GM10248 (cell line): ENCODE measurements at regions not wholly inside any gene's neighbourhood (a gene's known extent, or its start where the extent isn't known, plus 50 kb on each side); places are given as distances from the start of the nearest gene placed in this dataset.

Source experiments
- CTCF ChIA-PET: fragments of 300-600 bp; sonication (Branson Sonifier 250); formaldehyde crosslinking; extraction: SDS; loops from one replicate; lab custom pipeline; 2021; ENCODE audit warnings: antibody characterized with exemption; lab: Yijun Ruan, JAX
- POLR2A ChIA-PET: fragments of 350-650 bp; sonication (Branson Sonifier 250); formaldehyde crosslinking; extraction: SDS; loops from one replicate; lab custom pipeline; 2020; ENCODE audit warnings: antibody characterized with exemption; lab: Yijun Ruan, JAX
- DNase-seq: peaks from one replicate; pipeline ENCODE4 v3.0.0; 2012; ENCODE audit errors: extremely low spot score
- TF ChIP-seq, protein P1 (sequence below): IDR thresholded peaks from 2 replicates; pipeline ENCODE4 v1.5.1; 2012; ENCODE audit warnings: mild to moderate bottlenecking, low read depth; ENCODE audit errors: extremely low read depth, missing control alignments, control extremely low read depth

DNA sequence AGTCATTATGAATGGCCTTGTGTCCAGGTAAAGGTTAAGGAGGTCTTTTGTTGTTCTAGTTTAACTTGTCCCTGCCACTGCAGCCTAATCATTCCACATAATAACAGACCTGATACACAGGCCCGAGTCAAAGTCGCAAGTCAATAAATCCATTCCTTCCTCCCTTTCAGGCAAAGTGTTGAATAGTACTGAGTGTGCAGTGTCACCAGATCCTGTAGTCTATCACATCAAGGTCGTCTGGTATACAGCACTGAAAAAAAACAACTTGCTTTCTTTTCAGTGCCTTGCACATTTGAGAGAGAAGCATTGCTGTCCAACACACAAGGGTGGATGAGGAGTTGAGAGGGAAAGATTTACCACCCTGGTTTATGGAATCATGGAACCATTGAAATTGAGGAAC lies 606.2 kb downstream of the BCL11A start:
- ChIA-PET CTCF (no interaction called here), POLR2A (no interaction called here)
- no peak for DNase-seq
- TF ChIP-seq, protein P1, sequence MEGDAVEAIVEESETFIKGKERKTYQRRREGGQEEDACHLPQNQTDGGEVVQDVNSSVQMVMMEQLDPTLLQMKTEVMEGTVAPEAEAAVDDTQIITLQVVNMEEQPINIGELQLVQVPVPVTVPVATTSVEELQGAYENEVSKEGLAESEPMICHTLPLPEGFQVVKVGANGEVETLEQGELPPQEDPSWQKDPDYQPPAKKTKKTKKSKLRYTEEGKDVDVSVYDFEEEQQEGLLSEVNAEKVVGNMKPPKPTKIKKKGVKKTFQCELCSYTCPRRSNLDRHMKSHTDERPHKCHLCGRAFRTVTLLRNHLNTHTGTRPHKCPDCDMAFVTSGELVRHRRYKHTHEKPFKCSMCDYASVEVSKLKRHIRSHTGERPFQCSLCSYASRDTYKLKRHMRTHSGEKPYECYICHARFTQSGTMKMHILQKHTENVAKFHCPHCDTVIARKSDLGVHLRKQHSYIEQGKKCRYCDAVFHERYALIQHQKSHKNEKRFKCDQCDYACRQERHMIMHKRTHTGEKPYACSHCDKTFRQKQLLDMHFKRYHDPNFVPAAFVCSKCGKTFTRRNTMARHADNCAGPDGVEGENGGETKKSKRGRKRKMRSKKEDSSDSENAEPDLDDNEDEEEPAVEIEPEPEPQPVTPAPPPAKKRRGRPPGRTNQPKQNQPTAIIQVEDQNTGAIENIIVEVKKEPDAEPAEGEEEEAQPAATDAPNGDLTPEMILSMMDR = no peak

GRCh38 chr2:59939236-59939635 lies 614.2 kb downstream of the BCL11A start:
- ChIA-PET CTCF (no interaction called here), POLR2A (no interaction called here)
- TF ChIP-seq, protein P1 = no peak
- no peak for DNase-seq

DNA sequence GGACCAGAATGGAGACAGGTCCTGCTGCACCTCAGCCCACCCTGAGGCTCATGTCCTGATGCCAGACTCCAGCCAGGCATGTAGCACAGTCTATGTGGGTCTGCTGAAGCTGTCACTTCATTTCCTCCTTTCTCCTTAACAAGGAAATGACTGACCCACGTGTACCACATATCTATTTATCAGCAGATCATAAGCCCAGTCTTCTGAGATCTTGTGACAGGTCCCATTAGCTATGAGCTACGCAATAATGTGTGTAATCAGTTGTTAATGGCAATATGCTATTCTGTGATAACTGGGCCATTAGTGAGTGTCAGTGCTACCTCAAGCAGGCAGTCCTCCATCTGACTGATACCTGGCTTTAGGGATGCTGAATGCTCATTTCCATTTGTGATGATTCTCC lies 615.3 kb downstream of the BCL11A start:
- TF ChIP-seq, protein P1 = no peak
- DNase-seq = no peak
- ChIA-PET CTCF (no interaction called here), POLR2A (no interaction called here)

DNA sequence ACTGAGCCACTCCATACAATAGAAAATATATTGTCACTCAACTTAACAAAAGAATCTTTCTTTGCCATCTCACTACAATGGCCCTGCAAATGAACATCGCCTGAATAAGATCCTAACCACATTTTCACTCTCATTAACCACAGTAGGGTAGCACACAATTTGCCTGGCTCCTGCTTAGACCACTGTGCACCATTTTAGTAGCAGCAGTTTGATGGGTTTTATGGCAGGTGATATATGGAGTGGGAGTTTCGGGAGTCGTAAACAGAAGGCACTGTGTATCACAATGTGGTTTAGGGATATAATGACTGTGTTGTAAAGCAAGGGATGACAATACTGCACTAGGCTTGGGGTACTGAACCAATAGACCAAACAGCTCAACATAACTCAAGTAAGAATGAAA lies 617.4 kb downstream of the BCL11A start:
- TF ChIP-seq, protein P1 = no peak
- CTCF ChIA-PET = interaction anchor here (1.1 to 1.2 kb wide), 2 partner anchors 10 to 171 kb away, joined by 3 read pairs; no protein-coding TSS in a partner anchor

DNA sequence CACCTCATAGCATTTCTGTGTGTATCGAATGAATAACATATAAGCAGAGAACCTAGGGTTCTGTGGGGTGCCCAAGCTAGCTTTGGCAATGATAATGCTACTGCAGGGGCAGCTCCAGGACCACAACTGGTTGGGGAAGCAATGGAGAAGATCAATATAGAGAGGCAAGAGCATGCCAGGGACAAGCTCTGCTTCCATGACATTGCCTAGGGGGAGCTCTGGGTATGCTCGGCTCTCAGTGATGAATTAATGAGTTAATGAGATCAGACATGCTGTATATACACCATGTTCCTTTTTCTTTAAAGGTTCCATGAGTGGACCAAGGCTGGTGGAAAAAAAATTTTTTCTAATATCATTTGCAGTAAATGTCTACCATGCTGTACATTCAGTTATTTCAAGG lies 618.4 kb downstream of the BCL11A start:
- ChIA-PET CTCF (interaction anchor here (1.1 to 1.2 kb wide), 2 partner anchors 11 to 172 kb away, joined by 3 read pairs; no protein-coding TSS in a partner anchor), POLR2A (no interaction called here)
- no peak for DNase-seq
- TF ChIP-seq, protein P1 = no peak

More for the DNA sequence above, 617.4 kb downstream of the BCL11A start:
- DNase-seq = no peak
- POLR2A ChIA-PET = no interaction called here

- ChIA-PET POLR2A (no interaction called here), CTCF (no interaction called here)
- DNase-seq = no peak
- TF ChIP-seq, protein P1 = no peak
These were observed 619.5 kb downstream of the BCL11A start for GRCh38 chr2:59933948-59934347.
